Right atrium auricular region (tissue), 2 donors: ENCODE measurements at regions not wholly inside any gene's neighbourhood (a gene's known extent, or its start where the extent isn't known, plus 50 kb on each side); places are given as distances from the start of the nearest gene placed in this dataset.

Experiments used
- DNase-seq: peaks from one replicate; pipeline ENCODE4 v3.0.0-alpha.2; 2019; ENCODE audit warnings: low spot score
- H3K27ac ChIP-seq, 2 donors: fragments of 200-600 bp; sonication (generic); 1 replicate in 1 of 2; 2 replicates in 1 of 2; pipeline ENCODE4 v1.5.1; 2016 to 2019
- H3K27me3 ChIP-seq, 2 donors: fragments of 200-600 bp; sonication (generic); one replicate each; pipeline versions ENCODE4 v1.5.1 to v1.6.0; 2017 to 2019
- H3K36me3 ChIP-seq: fragments of 200-600 bp; sonication (generic); one replicate; pipeline ENCODE4 v1.5.1; 2016
- H3K4me1 ChIP-seq, 2 donors: fragments of 200-600 bp; sonication (generic); one replicate each; pipeline versions ENCODE4 v1.5.1 to v1.6.0; 2017 to 2019
- H3K4me3 ChIP-seq, 2 donors: fragments of 200-600 bp; sonication (generic); 1 replicate in 1 of 2; 2 replicates in 1 of 2; pipeline ENCODE4 v1.5.1; 2017 to 2019; ENCODE audit warnings: mild to moderate bottlenecking in 1 of 2, moderate library complexity in 1 of 2
- H3K9me3 ChIP-seq, 2 donors: fragments of 200-600 bp; sonication (generic); one replicate each; pipeline ENCODE4 v1.5.1; 2019
- TF ChIP-seq, protein P1 (sequence below), 2 donors: fragments of 200-600 bp; sonication (generic); IDR thresholded peaks; one replicate each; pipeline ENCODE4 v1.5.1; 2019; ENCODE audit warnings: antibody characterized with exemption in 2 of 2

- no peaks in the 10 kb centered on the region for H3K9me3 ChIP-seq
- TF ChIP-seq, protein P1, sequence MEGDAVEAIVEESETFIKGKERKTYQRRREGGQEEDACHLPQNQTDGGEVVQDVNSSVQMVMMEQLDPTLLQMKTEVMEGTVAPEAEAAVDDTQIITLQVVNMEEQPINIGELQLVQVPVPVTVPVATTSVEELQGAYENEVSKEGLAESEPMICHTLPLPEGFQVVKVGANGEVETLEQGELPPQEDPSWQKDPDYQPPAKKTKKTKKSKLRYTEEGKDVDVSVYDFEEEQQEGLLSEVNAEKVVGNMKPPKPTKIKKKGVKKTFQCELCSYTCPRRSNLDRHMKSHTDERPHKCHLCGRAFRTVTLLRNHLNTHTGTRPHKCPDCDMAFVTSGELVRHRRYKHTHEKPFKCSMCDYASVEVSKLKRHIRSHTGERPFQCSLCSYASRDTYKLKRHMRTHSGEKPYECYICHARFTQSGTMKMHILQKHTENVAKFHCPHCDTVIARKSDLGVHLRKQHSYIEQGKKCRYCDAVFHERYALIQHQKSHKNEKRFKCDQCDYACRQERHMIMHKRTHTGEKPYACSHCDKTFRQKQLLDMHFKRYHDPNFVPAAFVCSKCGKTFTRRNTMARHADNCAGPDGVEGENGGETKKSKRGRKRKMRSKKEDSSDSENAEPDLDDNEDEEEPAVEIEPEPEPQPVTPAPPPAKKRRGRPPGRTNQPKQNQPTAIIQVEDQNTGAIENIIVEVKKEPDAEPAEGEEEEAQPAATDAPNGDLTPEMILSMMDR (IDR thresholded peaks at IDR 0.05), result no peak
- no peaks in the 10 kb centered on the region for H3K4me1 ChIP-seq
- H3K36me3 ChIP-seq, result no peaks in the 10 kb centered on the region
- no peaks in the 10 kb centered on the region for H3K27me3 ChIP-seq
- no peak overlapping the region for H3K4me3 ChIP-seq
- H3K27ac ChIP-seq, result no peak overlapping the region
- DNase-seq, result no peak
Observed at GRCh38 chr2:228239207-228239906, 57.9 kb upstream of the SPHKAP start.
